Glomerular visceral epithelial cell (primary cell): ENCODE measurements at regions not wholly inside any gene's neighbourhood (a gene's known extent, or its start where the extent isn't known, plus 50 kb on each side); places are given as distances from the start of the nearest gene placed in this dataset.
"Not testable (repeated sequence)": the region's sequence is repeated elsewhere in the genome, so short reads cannot be mapped to it uniquely, and the experiment has no call there.

Experiments
- DNase-seq: peaks from one replicate; pipeline ENCODE4 v3.0.0-alpha.2; 2016; ENCODE audit errors: extremely low spot score

GRCh38 chr6:12477616-12478015 lies 187.5 kb downstream of the EDN1 start:
- DNase-seq = no peak

GRCh38 chr6:12478921-12479320 lies 188.8 kb downstream of the EDN1 start:
- no peak for DNase-seq

- DNase-seq = no peak
Measured at GRCh38 chr6:12479451-12479850, 189.3 kb downstream of the EDN1 start.

DNA sequence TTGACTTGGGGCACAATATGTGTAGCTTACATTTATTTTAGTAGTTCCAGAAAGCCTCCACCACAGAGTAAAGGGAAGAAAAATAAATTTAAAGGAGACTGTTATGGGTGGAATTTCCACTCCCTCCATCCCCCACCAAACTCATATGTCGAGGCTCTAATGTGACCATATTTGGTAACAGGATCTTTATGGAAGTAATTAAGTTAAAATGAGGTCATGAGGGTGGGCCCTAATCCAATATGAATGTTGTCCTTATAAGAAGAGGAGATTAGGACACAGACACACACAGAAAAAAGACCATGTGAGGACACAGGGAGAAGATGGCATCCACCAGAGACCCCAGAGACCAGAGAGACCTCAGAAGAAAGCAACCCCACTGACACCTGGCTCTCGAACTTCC lies 189.7 kb downstream of the EDN1 start:
- no peak for DNase-seq

GRCh38 chr6:12480379-12480778 lies 190.2 kb downstream of the EDN1 start:
- no peak for DNase-seq

DNA sequence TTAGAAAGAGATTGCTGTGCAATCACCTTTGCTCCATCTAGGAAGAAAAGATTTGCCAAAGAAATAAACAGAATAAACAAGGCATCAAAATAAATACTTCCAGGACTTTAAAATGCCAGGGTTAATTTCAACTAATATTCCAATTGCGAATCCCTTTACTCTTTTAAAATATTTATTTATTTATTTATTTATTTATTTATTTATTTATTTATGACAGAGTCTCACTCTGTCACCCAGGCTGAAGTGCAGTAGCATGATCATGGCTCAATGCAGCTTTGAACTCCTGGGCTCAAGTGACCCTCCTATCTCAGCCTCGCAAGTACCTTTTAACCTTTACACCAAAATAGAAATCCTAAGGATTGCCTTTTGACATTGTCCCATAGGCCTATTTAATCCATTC lies 191.1 kb downstream of the EDN1 start:
- no peak for DNase-seq

- DNase-seq = no peak
Measured at GRCh38 chr6:12481850-12482249, 191.7 kb downstream of the EDN1 start.

DNA sequence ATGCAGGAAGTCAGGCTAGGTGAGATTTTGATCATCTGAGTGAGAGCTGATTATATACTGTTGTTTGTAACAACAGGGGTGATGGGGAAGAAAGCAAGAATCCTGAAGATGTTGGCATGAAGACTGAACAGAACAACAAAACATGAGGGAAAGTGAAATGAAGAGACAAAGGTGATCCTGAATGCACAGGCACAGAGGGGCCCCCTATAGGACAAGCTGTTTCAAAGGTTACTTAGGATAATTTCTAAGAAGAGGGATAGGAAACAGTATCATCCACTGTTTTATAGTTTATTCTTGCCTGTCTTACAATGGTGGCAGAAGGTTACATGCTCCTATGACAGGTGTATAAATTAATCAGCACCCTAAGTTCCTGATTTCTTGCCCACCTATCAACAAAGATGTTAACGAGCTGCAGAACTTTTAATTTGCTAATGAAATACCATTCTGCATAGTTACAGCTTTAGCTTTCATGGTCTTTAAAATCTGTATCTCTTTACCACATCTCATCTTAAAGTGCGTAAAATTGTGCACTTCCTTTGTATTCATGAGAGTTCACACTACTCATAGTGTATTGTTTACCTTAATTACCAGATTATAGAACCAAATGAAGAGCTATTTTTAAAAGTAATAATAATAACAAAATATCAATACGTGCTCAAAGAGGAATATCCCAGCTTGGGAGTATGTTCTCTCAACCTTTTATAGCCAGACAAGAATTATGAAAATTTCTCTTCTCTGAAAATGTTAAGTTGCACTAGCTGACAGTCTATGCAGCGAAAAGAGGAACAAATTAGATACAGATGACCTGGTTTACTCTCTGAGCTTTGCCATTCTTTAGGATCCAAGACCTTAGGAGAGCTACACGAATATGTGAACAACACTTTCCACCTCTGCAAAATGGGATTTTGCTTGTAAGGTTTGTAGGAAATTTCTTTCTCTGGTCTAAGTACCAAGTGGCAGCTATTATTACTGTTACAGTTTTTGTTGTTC lies 192.5 kb downstream of the EDN1 start:
- no peak for DNase-seq

DNA sequence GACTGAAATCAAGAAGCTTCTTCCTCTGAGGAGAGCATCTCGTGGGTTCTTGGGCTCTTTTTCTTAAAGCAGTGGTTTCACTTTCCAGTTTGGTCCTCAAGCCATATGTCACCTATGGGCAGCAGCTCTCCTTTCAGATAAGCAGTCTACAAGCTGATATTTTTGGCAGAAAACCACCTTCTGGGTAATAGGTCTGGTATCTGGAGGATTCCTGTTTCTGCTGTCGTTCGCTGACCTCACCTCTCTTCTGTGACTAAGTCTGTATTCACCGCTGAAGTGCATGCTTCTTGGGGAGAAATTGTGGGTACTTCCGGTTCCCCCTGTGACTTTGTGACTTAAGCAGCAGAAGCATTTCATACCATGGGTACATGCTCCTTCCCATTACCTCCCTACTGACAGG lies 193.6 kb downstream of the EDN1 start:
- peak; percentile 93 for DNase-seq

DNA sequence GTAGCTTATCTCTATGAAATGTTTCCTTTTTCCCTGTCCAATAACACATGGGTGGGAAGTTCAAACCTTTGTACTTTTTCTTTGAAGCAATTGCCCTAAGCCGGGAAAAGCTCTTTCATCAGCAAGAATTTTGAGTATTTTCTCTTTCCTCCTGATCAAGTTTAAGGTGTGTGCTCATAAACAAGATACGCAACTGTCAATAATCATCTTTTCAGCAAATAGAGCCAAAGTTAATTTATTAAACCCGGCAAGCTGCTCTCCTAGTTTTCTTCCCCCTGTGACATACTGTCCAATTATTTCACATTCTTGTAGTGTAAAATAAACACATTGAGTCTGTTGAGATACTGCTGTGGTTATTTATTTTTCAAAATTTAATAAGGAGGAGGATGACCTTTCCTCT lies 194.4 kb downstream of the EDN1 start:
- no peak for DNase-seq

DNA sequence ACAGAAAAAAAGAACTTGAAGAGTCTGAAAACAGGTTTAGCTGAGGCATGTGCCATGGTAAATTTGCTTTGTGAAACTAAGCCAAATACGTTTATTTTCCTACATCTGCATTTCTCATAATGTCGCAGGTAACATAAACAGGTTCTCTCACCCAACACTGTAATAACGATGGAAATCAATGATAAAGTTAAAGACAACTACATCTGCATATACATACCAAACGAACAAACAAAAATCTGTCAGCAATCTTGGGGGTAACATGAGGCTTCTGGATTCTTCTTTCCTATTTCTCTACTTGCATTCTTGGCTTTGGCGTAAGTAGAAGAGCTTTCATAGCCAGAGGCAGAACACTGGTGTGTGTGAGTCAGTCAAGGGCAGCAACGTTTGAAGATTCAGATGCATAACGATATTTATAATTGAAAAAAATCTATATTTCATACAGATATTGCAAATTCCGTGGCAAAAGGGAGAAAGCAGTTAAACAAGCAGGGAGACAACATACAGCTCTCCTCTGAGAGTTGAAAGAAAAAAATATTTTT lies 195.1 kb downstream of the EDN1 start:
- DNase-seq = no peak

GRCh38 chr6:12485837-12486236 lies 195.7 kb downstream of the EDN1 start:
- DNase-seq = no peak

DNA sequence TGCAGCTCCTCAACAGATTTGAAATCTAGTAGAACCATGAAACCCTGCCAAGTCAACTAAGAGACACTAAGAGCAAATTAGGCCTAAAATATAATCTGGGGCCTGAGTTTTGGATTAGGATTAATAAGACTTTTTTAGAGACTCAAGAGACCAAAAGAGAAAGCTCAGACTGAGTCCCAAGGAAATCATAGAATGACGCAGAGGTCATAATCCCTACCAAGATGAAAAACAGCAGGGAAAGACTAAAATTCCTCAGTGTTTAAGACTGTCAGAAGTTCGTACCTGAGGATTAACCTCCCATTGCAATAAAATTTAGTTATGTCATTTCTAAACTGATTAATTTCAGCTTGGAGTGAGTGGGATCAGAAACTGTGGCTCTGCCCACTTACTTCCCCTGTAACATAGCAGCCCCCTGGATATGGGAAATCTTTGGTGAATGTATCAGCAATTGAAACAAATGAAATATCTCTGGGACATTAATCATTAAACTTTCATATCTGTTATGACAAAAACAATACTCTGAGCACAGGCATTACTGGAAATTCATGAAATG lies 200.3 kb downstream of the EDN1 start:
- DNase-seq = no peak

GRCh38 chr6:12490904-12491571 lies 200.9 kb downstream of the EDN1 start:
- peak; percentile 84 for DNase-seq

- not testable (repeated sequence) for DNase-seq
Measured at GRCh38 chr6:12492929-12493328, 202.8 kb downstream of the EDN1 start.

DNA sequence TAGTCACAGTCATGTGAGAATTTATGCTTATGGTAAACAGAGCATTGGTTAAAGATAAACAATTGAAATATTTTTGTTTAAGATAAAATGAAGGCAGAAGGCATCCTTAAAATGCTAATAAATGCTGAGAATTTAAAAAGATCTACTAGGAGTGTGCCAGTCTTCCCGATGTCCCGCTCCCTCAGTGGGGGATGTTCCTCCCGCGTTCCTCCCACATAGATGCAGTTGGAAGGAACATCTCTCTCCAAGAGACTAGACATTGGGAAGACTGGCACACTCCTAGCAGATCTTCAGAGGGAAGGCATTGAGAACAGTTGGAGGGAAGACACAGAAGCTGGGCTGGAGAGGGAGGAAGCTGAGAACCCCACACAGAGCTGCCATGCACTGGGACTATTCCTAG lies 203.3 kb downstream of the EDN1 start:
- DNase-seq = no peak

DNA sequence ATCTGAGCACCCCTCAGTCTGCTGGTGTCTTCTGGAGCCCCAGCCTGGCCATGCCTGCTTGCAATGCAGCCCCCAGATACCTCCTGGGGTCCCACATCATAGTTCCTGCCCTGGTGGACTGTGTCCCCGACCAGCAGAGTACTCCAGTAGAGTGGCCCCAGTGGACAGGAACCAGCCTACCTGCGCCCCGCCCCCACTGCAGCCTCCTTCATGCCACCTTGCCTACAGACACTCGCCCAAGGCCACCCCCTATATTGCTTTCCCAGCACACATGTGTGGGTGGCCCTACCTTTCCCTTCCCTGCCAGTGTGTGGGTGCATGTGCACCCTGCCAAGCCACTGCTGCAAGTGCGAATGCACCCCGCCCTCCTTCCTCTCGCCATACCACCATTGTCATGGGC lies 204.0 kb downstream of the EDN1 start:
- no peak for DNase-seq

- DNase-seq = no peak
Measured at GRCh38 chr6:12501990-12502389, 211.8 kb downstream of the EDN1 start.

- DNase-seq = peak; percentile 44
Measured at GRCh38 chr6:12504325-12504966, 212.1 kb upstream of the PHACTR1 start.

- DNase-seq = no peak
Measured at GRCh38 chr6:12505486-12505885, 211.1 kb upstream of the PHACTR1 start.

- no peak for DNase-seq
Measured at GRCh38 chr6:12506159-12506558, 210.4 kb upstream of the PHACTR1 start.

DNA sequence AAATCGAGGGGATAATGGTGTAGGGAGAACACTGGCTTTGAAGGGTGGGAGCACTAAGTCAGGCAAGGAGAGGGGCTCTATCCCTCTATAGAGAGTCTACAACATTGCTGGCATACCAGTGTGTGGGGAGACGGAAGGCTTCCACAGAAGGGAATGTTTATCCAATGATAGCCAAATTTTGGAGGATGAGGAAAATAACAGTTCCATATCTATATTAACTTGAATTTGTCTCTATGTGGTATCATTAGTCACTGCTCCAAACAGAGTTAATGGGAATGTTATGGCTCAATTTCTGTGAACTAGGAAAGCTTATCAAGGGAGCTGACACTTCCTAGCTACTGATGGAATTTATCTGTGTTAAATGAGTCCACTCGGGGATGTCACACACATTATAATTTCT lies 208.9 kb upstream of the PHACTR1 start:
- no peak for DNase-seq
